K562 (cell line): ENCODE measurements at regions not wholly inside any gene's neighbourhood (a gene's known extent, or its start where the extent isn't known, plus 50 kb on each side); places are given as distances from the start of the nearest gene placed in this dataset.

Source experiments
- BRF2 ChIP-seq: IDR thresholded peaks from 3 replicates; pipeline ENCODE4 v1.6.1; 2011; ENCODE audit warnings: borderline replicate concordance, mild to moderate bottlenecking; ENCODE audit not compliant: insufficient read length, insufficient read depth
- CBX1 ChIP-seq: sonication (generic); IDR thresholded peaks from 2 replicates; pipeline ENCODE4 v1.6.1; 2016; ENCODE audit warnings: antibody characterized with exemption, low read depth, mild to moderate bottlenecking
- DMBX1 ChIP-seq: fragments of 250-450 bp; sonication (Bioruptor Pico); IDR thresholded peaks from 2 replicates; pipeline ENCODE4 v1.8.0; 2022; ENCODE audit warnings: inconsistent platforms, mild to moderate bottlenecking, moderate library complexity, borderline replicate concordance
- FOXP1 ChIP-seq: sonication (generic); formaldehyde crosslinking; IDR thresholded peaks from 2 replicates; pipeline ENCODE4 v1.8.0; 2022; ENCODE audit warnings: mild to moderate bottlenecking, missing genetic modification reagents
- HDAC6 ChIP-seq: IDR thresholded peaks from 2 replicates; pipeline ENCODE4 v1.6.1; 2012; ENCODE audit warnings: low read depth, mild to moderate bottlenecking, control low read depth, inconsistent platforms, low read length, moderate library complexity
- HNRNPH1 ChIP-seq: fragments of 200-400 bp; formaldehyde crosslinking; optimal IDR thresholded peaks from 2 replicates; pipeline ENCODE3; 2017; ENCODE audit warnings: low read depth, mild to moderate bottlenecking, low read length, moderate library complexity
- HOXB6 ChIP-seq: fragments of 250-450 bp; sonication (Bioruptor Pico); IDR thresholded peaks from 2 replicates; pipeline ENCODE4 v1.5.1; 2022; ENCODE audit warnings: mild to moderate bottlenecking, borderline replicate concordance
- L3MBTL2 ChIP-seq: fragments of 450-650 bp; IDR thresholded peaks from 2 replicates; pipeline ENCODE4 v1.6.1; 2016; ENCODE audit warnings: mild to moderate bottlenecking, moderate library complexity
- PHF20 ChIP-seq: fragments of 450-650 bp; IDR thresholded peaks from 2 replicates; pipeline ENCODE4 v1.6.1; 2018; ENCODE audit not compliant: partially characterized antibody
- PPARD ChIP-seq: fragments of 250-450 bp; sonication (Bioruptor Pico); IDR thresholded peaks from 2 replicates; pipeline ENCODE4 v1.8.0; 2022; ENCODE audit warnings: inconsistent platforms, mild to moderate bottlenecking, moderate library complexity
- RBBP5 ChIP-seq: fragments of 200-600 bp; sonication (generic); IDR thresholded peaks from 2 replicates; pipeline ENCODE4 v1.6.1; 2012; ENCODE audit warnings: borderline replicate concordance, mild to moderate bottlenecking, low read length, control low read depth, inconsistent platforms; ENCODE audit not compliant: insufficient read depth, poor library complexity, severe bottlenecking
- SMAD1 ChIP-seq: fragments of 150-350 bp; IDR thresholded peaks from 2 replicates; pipeline ENCODE4 v1.6.1; 2014; ENCODE audit warnings: low read length, low read depth; ENCODE audit not compliant: partially characterized antibody
- SMAD4 ChIP-seq: fragments of 250-450 bp; sonication (Bioruptor Pico); conservative IDR thresholded peaks from 2 replicates; pipeline ENCODE4 v1.8.0; 2021; ENCODE audit warnings: inconsistent platforms, mild to moderate bottlenecking, moderate library complexity
- SMC3 ChIP-seq: conservative IDR thresholded peaks from 2 replicates; pipeline ENCODE4 v1.6.1; 2011; ENCODE audit warnings: low read depth, low read length, improper control_type of control experiment; ENCODE audit not compliant: insufficient read depth
- TCF7L2 ChIP-seq: fragments of 150-350 bp; IDR thresholded peaks from 2 replicates; pipeline ENCODE4 v1.6.1; 2016; ENCODE audit warnings: low read depth, mild to moderate bottlenecking, low read length, moderate library complexity
- THAP12 ChIP-seq: fragments of 250-450 bp; sonication (Bioruptor Pico); IDR thresholded peaks from 2 replicates; pipeline ENCODE4 v1.9.0; 2021; ENCODE audit warnings: mild to moderate bottlenecking, inconsistent platforms
- ZHX1 ChIP-seq: fragments of 150-350 bp; conservative IDR thresholded peaks from 2 replicates; pipeline ENCODE4 v1.6.1; 2014; ENCODE audit warnings: low read length
- ZNF324 ChIP-seq: fragments of 250-450 bp; sonication (Bioruptor Pico); IDR thresholded peaks from 2 replicates; pipeline ENCODE4 v1.4.0; 2020; ENCODE audit warnings: mild to moderate bottlenecking
- ZNF512 ChIP-seq: IDR thresholded peaks from 2 replicates; pipeline ENCODE4 v1.6.1; 2016; ENCODE audit warnings: missing genetic modification characterization, missing compliant biosample characterization
- ZNF561 ChIP-seq: fragments of 450-650 bp; formaldehyde crosslinking; conservative IDR thresholded peaks from 2 replicates; pipeline ENCODE4 v1.4.0; 2020; ENCODE audit warnings: mild to moderate bottlenecking, moderate library complexity
- ZNF766 ChIP-seq: fragments of 200-800 bp; sonication (Bioruptor generic); conservative IDR thresholded peaks from 2 replicates; pipeline ENCODE4 v1.6.1; 2016; ENCODE audit warnings: missing genetic modification characterization, missing compliant biosample characterization

GRCh38 chr16:85522842-85523601 is 90.1 kb upstream of the GSE1 start (continued):
- TF ChIP-seq BRF2: no peak
- no peak for TF ChIP-seq HNRNPH1
- TF ChIP-seq THAP12: no peak
- TF ChIP-seq SMC3: no peak
- no peak for TF ChIP-seq FOXP1 (CRISPR knock-in tag)
- TF ChIP-seq PHF20: peak; percentile 79
- TF ChIP-seq TCF7L2: no peak
- TF ChIP-seq HOXB6: no peak
- TF ChIP-seq PPARD: no peak
- TF ChIP-seq RBBP5: peak; percentile 16
- TF ChIP-seq ZHX1: no peak
- no peak for TF ChIP-seq ZNF766
- peak; percentile 69; the same call in 1 of the 2 replicates for TF ChIP-seq CBX1
- no peak for TF ChIP-seq HDAC6
- TF ChIP-seq ZNF324 (CRISPR knock-in tag): no peak
- TF ChIP-seq L3MBTL2: no peak
- no peak for TF ChIP-seq ZNF512 (tag)
- TF ChIP-seq ZNF561: no peak
- no peak for TF ChIP-seq DMBX1 (CRISPR knock-in tag)
- TF ChIP-seq SMAD4 (CRISPR knock-in tag): no peak
- TF ChIP-seq SMAD1: no peak
